ENCODE measurements at regions not wholly inside any gene's neighbourhood (a gene's known extent, or its start where the extent isn't known, plus 50 kb on each side); places are given as distances from the start of the nearest gene placed in this dataset.

GRCh38 chr18:64979791-64980190, 771.0 kb upstream of the CDH7 start:
- no peak for DNase-seq

- DNase-seq = no peak
Measured at GRCh38 chr18:64974391-64975125, 776.3 kb upstream of the CDH7 start.

- no peak for DNase-seq
Measured at GRCh38 chr18:64972545-64972944, 778.3 kb upstream of the CDH7 start.

- DNase-seq = no peak
Measured at GRCh38 chr18:64966667-64967066, 784.1 kb upstream of the CDH7 start.

- no peak for DNase-seq
Measured at GRCh38 chr18:64956465-64956864, 794.3 kb upstream of the CDH7 start.

- no peak for DNase-seq
Measured at GRCh38 chr18:64949885-64950284, 800.9 kb upstream of the CDH7 start.

GRCh38 chr18:64936671-64937070, 787.8 kb upstream of the LINC00305 start:
- no peak for DNase-seq

- DNase-seq = no peak
Measured at GRCh38 chr18:64929036-64929435, 780.1 kb upstream of the LINC00305 start.

- no peak for DNase-seq
Measured at GRCh38 chr18:64919971-64920570, 771.2 kb upstream of the LINC00305 start.

GRCh38 chr18:64918851-64919250, 770.0 kb upstream of the LINC00305 start:
- DNase-seq = no peak

- DNase-seq = no peak
Measured at GRCh38 chr18:64893349-64893748, 744.5 kb upstream of the LINC00305 start.

GRCh38 chr18:64888956-64889355, 740.1 kb upstream of the LINC00305 start:
- DNase-seq = no peak

GRCh38 chr18:64886995-64887394, 738.1 kb upstream of the LINC00305 start:
- no peak for DNase-seq

GRCh38 chr18:64882896-64883295, 734.0 kb upstream of the LINC00305 start:
- DNase-seq = no peak

- DNase-seq = no peak
Measured at GRCh38 chr18:64876833-64877232, 727.9 kb upstream of the LINC00305 start.

- DNase-seq = no peak
Measured at GRCh38 chr18:64872710-64873458, 724.0 kb upstream of the LINC00305 start.

GRCh38 chr18:64854112-64854511, 705.2 kb upstream of the LINC00305 start:
- no peak for DNase-seq

GRCh38 chr18:64852281-64852680, 703.4 kb upstream of the LINC00305 start:
- no peak for DNase-seq

- no peak for DNase-seq
Measured at GRCh38 chr18:64851726-64852125, 702.8 kb upstream of the LINC00305 start.

- DNase-seq = no peak
Measured at GRCh38 chr18:64850791-64851190, 701.9 kb upstream of the LINC00305 start.

GRCh38 chr18:64840911-64841701, 692.2 kb upstream of the LINC00305 start:
- no peak for DNase-seq

- DNase-seq = no peak
Measured at GRCh38 chr18:64810354-64810753, 661.5 kb upstream of the LINC00305 start.

- no peak for DNase-seq
Measured at GRCh38 chr18:64809801-64810200, 660.9 kb upstream of the LINC00305 start.
